K562 (cell line): ENCODE measurements at regions not wholly inside any gene's neighbourhood (a gene's known extent, or its start where the extent isn't known, plus 50 kb on each side); places are given as distances from the start of the nearest gene placed in this dataset.

ENCODE experiments used
- ATAC-seq: fragments of 200-7000 bp; cut with Tn5 transposase; 3 replicates; pipeline ENCODE4 v1.9.1; 2020; ENCODE audit warnings: moderate library complexity
- BruUV-seq: library from RNA; stranded (reverse); fragments of 400-500 nt; replicated peaks from 2 replicates; lab custom pipeline; 2021; lab: Mats Ljungman, UMichigan
- CTCF ChIA-PET: fragments of 300-600 bp; formaldehyde crosslinking; extraction: SDS; loops from one replicate; lab custom pipeline; 2021; ENCODE audit warnings: low intra/inter-chr PET ratio; lab: Yijun Ruan, JAX
- POLR2A ChIA-PET: fragments of 300-600, 350-650 bp; sonication (Branson Sonifier 250); formaldehyde crosslinking; extraction: SDS; loops from one replicate; lab custom pipeline; 2021; ENCODE audit warnings: antibody characterized with exemption, inconsistent platforms; lab: Yijun Ruan, JAX
- DNase-seq, 4 experiments: peaks; one replicate each; pipeline versions ENCODE4 v3.0.0 to v3.0.0-alpha.2; 2011 to 2018; ENCODE audit warnings: low spot score in 3 of 4, mixed read lengths in 3 of 4; ENCODE audit errors: extremely low read depth in 1 of 4
- FAIRE-seq: peaks from 2 replicates; lab custom pipeline; 2011; peaks lifted over from hg19 to GRCh38; lab: Jason Lieb, UNC
- H2AFZ ChIP-seq: 2 replicates; pipeline ENCODE4 v1.6.0; 2011; ENCODE audit warnings: low read depth, low read length, control low read depth, inconsistent platforms
- H3K27ac ChIP-seq: fragments of 200-600 bp; 3 replicates; pipeline ENCODE4 v1.8.0; 2011; ENCODE audit warnings: low read depth, mild to moderate bottlenecking, control low read depth, inconsistent platforms, low read length, moderate library complexity, mixed read lengths; ENCODE audit errors: extremely low read depth
- H3K27me3 ChIP-seq, 2 experiments: fragments of 300-600 bp in 1 of 2; 2 replicates in 1 of 2; 3 replicates in 1 of 2; pipeline versions ENCODE4 v1.6.0 to v1.8.0; 2011; ENCODE audit warnings: inconsistent platforms in 2 of 2, low read length in 2 of 2, mild to moderate bottlenecking in 1 of 2, mixed read lengths in 1 of 2, moderate library complexity in 1 of 2; ENCODE audit not compliant: control insufficient read depth in 2 of 2, insufficient read depth in 2 of 2
- H3K36me3 ChIP-seq: fragments of 300-600 bp; 3 replicates; pipeline ENCODE4 v1.8.0; 2011; ENCODE audit warnings: mild to moderate bottlenecking, low read length, inconsistent platforms; ENCODE audit not compliant: control insufficient read depth, insufficient read depth
- H3K4me1 ChIP-seq, 2 experiments: fragments of 200-600 bp in 1 of 2; replicated peaks in 1 of 2; 2 replicates in 1 of 2; 3 replicates in 1 of 2; pipeline versions ENCODE4 v1.5.1 to v1.8.0; 2011; ENCODE audit warnings: inconsistent platforms in 2 of 2, low read length in 2 of 2, mild to moderate bottlenecking in 1 of 2, mixed read lengths in 1 of 2, moderate library complexity in 1 of 2; ENCODE audit not compliant: control insufficient read depth in 2 of 2, insufficient read depth in 2 of 2
- H3K4me2 ChIP-seq: 2 replicates; pipeline ENCODE4 v1.6.1; 2011; ENCODE audit warnings: low read length, control low read depth, inconsistent platforms, mixed read lengths; ENCODE audit not compliant: insufficient read depth
- H3K4me3 ChIP-seq: fragments of 200-600 bp; sonication (generic), shearing (Covaris generic); 2 replicates; pipeline ENCODE4 v1.5.1; 2016; ENCODE audit warnings: control low read depth, inconsistent platforms
- H3K79me2 ChIP-seq: fragments of 200-600 bp; 3 replicates; pipeline ENCODE4 v1.8.0; 2011; ENCODE audit warnings: low read length, inconsistent platforms; ENCODE audit not compliant: control insufficient read depth, insufficient read depth
- H3K9ac ChIP-seq, 2 experiments: 2 replicates each; pipeline versions ENCODE4 v1.6.0 to v1.6.1; 2011; ENCODE audit warnings: low read depth in 2 of 2, low read length in 2 of 2, control low read depth in 1 of 2, inconsistent platforms in 1 of 2, mild to moderate bottlenecking in 1 of 2, mixed read lengths in 1 of 2; ENCODE audit not compliant: insufficient read depth in 1 of 2
- H3K9me1 ChIP-seq: one replicate; pipeline ENCODE4 v1.6.0; 2011; ENCODE audit warnings: inconsistent platforms, mild to moderate bottlenecking, low read length, moderate library complexity; ENCODE audit not compliant: control insufficient read depth, insufficient read depth
- H3K9me3 ChIP-seq: replicated peaks from 2 replicates; pipeline ENCODE4 v1.5.1; 2011; ENCODE audit warnings: low read depth, low read length, inconsistent platforms; ENCODE audit not compliant: control insufficient read depth, insufficient read depth
- H4K20me1 ChIP-seq: replicated peaks from 2 replicates; pipeline ENCODE4 v1.6.1; 2011; ENCODE audit warnings: low read length, inconsistent platforms, mixed read lengths; ENCODE audit not compliant: control insufficient read depth, insufficient read depth
- HNRNPK ChIP-seq: fragments of 200-400 bp; formaldehyde crosslinking; IDR thresholded peaks from one replicate; pipeline ENCODE4 v1.6.1; 2018; ENCODE audit warnings: mild to moderate bottlenecking, low read depth, low read length; ENCODE audit not compliant: poor library complexity, severe bottlenecking
- POLR2AphosphoS2 ChIP-seq: IDR thresholded peaks from 2 replicates; pipeline ENCODE4 v1.6.1; 2012; ENCODE audit warnings: low read length, improper control_type of control experiment
- RAD51 ChIP-seq: fragments of 450-650 bp; IDR thresholded peaks from 2 replicates; pipeline ENCODE4 v1.7.1; 2016; ENCODE audit warnings: low read depth, mild to moderate bottlenecking, borderline replicate concordance
- SMAD2 ChIP-seq: fragments of 150-350 bp; IDR thresholded peaks from 2 replicates; pipeline ENCODE4 v1.6.1; 2014; ENCODE audit warnings: low read depth, mild to moderate bottlenecking, low read length
- ZNF12 ChIP-seq: sonication (generic); formaldehyde crosslinking; IDR thresholded peaks from 2 replicates; pipeline ENCODE4 v1.4.0; 2020; ENCODE audit warnings: mild to moderate bottlenecking, missing genetic modification reagents
- WGBS: fragments of 100-300 bp; shearing (Covaris generic); methylation state at CpG from one replicate; pipeline ENCODE4 v1.1.6; 2016; ENCODE audit warnings: low coverage, mixed read lengths; ENCODE audit not compliant: insufficient coverage; ENCODE audit errors: missing lambda C conversion rate; 5-methylcytosine and 5-hydroxymethylcytosine counted together
- in situ Hi-C: fragments of 300-500 bp; cut with MboI; formaldehyde crosslinking; loops from 4 replicates; pipeline ENCODE4 v1.15.0; 2018; ENCODE audit warnings: inconsistent platforms, mixed read lengths
- intact Hi-C: fragments of 100-400 bp; cut with micrococcal nuclease; formaldehyde crosslinking; loops from 2 replicates; pipeline ENCODE4 v1.14.2; 2022

DNA sequence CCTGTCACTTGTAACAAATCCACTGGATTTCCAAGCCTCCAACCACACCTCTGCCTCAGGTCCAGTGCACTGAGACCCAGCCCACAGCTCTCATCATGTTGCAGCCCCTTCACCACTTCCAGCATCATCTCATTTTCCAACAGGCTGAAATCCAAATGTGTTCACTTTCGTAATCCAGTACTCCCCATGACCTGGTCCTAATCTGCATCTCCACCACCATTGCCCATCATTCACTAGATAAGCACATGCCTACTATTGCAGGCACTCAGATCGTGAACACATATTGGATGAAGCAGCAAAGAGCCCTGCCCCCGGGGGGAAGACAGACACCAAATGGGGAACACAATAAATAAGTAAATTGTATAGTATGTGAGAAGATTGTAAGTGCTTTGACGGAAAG is 76.1 kb upstream of the INSIG1 start:
- FAIRE-seq (no peak), ATAC-seq (no peak), DNase-seq (no peak)
- in situ Hi-C loops (no loop called here), intact Hi-C loops (no loop called here)
- ChIA-PET POLR2A (interaction anchor here (1.6 to 11.6 kb wide), 2 partner anchors 10 to 16 kb away, joined by 7 to 127 read pairs; no protein-coding TSS in a partner anchor), CTCF (no interaction called here)
- Histone ChIP-seq H3K36me3 (no peaks in the 10 kb centered on the region), H2AFZ (no peak overlapping the region), H3K4me3 (no peak overlapping the region), H3K27me3 (peaks cover 71 to 87% of the 10 kb centered on the region in 2 experiments), H3K79me2 (no peaks in the 10 kb centered on the region), H4K20me1 (peaks cover 4% of the 10 kb centered on the region), H3K9me3 (no peaks in the 10 kb centered on the region), H3K27ac (no peak overlapping the region), H3K9me1 (no peaks in the 10 kb centered on the region), H3K9ac (no peak overlapping the region), H3K4me2 (no peak overlapping the region), H3K4me1 (peaks cover 0 to 19% of the 10 kb centered on the region in 2 experiments; a peak in 2 of 5 replicates)
- 1% methylated on average over 3 of the region's 4 CpGs for WGBS
- no peak for TF ChIP-seq SMAD2
- TF ChIP-seq POLR2AphosphoS2: no peak
- no peak for TF ChIP-seq ZNF12 (CRISPR knock-in tag)
- no TSS peak for BruUV-seq

DNA sequence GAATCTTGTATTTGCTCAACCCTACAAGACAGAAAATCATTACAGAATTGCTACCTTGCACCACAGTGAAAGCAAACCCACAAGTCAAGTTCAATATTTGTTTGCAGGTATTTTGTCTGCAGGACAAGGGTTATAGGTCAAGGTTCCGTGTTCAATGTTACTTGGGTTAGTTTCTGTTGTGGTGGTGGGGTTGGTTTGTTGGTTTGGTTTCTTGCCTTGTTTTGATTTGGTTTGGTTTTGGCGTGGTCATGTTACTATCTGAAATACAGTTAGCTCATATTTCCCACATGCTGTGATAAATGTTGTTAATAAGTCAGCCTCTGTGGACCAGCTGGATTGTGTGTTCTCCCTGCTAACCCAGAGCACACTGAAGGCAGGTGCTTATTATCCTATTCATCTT is 75.6 kb upstream of the INSIG1 start:
- no peak overlapping the region for H3K4me3 ChIP-seq
- ChIA-PET POLR2A (interaction anchor here (0.8 to 11.6 kb wide), 2 partner anchors 17 to 74 kb away, joined by 3 to 127 read pairs; no protein-coding TSS in a partner anchor), CTCF (no interaction called here)
- no peaks in the 10 kb centered on the region for H3K9me1 ChIP-seq
- in situ Hi-C loops (no loop called here), intact Hi-C loops (no loop called here)
- FAIRE-seq (peak; percentile 32), DNase-seq (no peak), ATAC-seq (no peak)
- H3K9ac ChIP-seq: no peak overlapping the region
- no peak overlapping the region for H3K4me2 ChIP-seq
- H3K36me3 ChIP-seq: no peaks in the 10 kb centered on the region
- H3K27me3 ChIP-seq: peaks cover 77 to 87% of the 10 kb centered on the region in 2 experiments
- H3K4me1 ChIP-seq: peaks cover 0 to 22% of the 10 kb centered on the region in 2 experiments; a peak in 2 of 5 replicates
- H3K79me2 ChIP-seq: no peaks in the 10 kb centered on the region
- TF ChIP-seq RAD51: no peak
- TF ChIP-seq HNRNPK: peak; percentile 35
- H3K27ac ChIP-seq: no peak overlapping the region
- H3K9me3 ChIP-seq: no peaks in the 10 kb centered on the region
- peaks cover 4% of the 10 kb centered on the region for H4K20me1 ChIP-seq
- WGBS: 4% methylated on average over 2 of the region's 2 CpGs
- no peak overlapping the region for H2AFZ ChIP-seq
- BruUV-seq: no TSS peak
